ENCODE measurements at regions not wholly inside any gene's neighbourhood (a gene's known extent, or its start where the extent isn't known, plus 50 kb on each side); places are given as distances from the start of the nearest gene placed in this dataset.
"Not testable (repeated sequence)": the region's sequence is repeated elsewhere in the genome, so short reads cannot be mapped to it uniquely, and the experiment has no call there.

DNA sequence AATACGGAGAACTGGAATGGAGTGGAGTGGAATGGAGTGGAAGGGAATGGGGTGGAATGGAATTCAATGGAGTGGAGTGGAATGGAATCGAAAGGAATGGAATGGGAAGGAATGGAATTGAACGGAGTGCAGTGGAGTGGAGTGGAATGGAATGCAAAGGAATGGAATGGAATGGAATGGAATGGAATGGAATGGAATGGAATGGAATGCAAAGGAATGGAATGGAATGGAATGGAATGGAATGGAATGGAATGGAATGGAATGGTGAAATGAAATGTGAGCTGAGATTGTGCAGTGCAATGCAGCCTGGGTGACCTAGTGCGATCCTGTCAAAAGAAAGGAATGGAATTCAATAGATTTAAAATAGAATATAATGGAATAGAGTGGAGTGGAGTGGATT, 357.3 kb upstream of the WSB1 start:
- H3K4me3 ChIP-seq; H3K27me3 ChIP-seq; intact Hi-C loops (cut with DNase I); H3K27ac ChIP-seq; H3K36me3 ChIP-seq; DNase-seq; H3K4me1 ChIP-seq: not testable (repeated sequence)
- 70 to 77% methylated on average over 4 of the region's 4 CpGs for WGBS, 2 donors
- peaks cover 0 to 49% (median 21%) of the 10 kb centered on the region in 3 donors for H3K9me3 ChIP-seq

DNA sequence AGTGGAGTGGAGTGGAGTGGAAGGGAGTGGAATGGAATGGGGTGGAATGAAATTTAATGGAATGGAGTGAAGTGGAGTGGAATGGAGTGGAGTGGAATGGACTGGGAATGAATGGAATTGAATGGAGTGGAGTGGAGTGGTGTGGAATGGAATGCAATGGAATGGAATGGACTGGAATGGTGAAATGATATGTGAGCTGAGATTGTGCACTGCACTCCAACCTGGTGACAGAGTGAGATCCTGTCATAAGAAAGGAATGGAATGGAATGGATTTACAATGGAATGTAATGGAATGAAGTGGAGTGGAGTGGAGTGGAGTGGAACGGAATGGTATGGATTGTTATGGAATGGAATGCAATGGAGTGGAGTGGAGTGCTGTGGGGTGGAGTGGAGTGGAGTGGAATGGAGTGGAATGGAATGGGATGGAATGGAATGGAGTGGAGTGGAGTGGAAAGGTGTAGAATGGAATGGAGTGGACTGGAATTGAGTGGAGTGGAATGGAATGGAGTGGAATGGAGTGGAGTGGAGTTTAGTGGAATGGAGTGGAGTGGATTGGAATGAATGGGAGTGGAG, 356.1 kb upstream of the WSB1 start:
- DNase-seq; H3K36me3 ChIP-seq; H3K27me3 ChIP-seq; H3K4me3 ChIP-seq; H3K4me1 ChIP-seq; intact Hi-C loops (cut with DNase I); H3K27ac ChIP-seq: not testable (repeated sequence)
- H3K9me3 ChIP-seq = peaks cover 0 to 49% (median 21%) of the 10 kb centered on the region in 3 donors
- 16 to 30% methylated on average over 1 of the region's 1 CpG for WGBS, 2 donors

DNA sequence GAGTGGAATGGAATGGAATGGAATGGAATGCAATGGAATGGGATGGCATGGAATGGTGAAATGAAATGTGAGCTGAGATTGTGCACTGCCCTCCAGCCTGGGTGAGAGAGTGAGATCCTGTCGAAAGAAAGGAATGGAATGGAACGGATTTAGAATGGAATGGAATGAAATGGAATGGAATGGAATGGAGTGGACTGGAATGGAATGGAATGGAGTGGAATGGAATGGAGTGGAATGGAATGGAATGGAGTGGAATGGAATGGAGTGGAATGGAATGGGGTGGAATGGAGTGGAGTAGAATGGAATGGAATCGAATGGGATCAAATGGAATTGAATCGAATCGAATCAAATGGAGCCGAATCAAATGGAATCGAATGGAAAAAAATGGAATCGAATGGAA, 354.2 kb upstream of the WSB1 start:
- H3K9me3 ChIP-seq = peaks cover 0 to 49% (median 21%) of the 10 kb centered on the region in 3 donors
- H3K4me1 ChIP-seq; H3K4me3 ChIP-seq; H3K27ac ChIP-seq; H3K27me3 ChIP-seq; H3K36me3 ChIP-seq; intact Hi-C loops (cut with DNase I); DNase-seq: not testable (repeated sequence)
- 80 to 81% methylated on average over 8 of the region's 8 CpGs for WGBS, 2 donors

DNA sequence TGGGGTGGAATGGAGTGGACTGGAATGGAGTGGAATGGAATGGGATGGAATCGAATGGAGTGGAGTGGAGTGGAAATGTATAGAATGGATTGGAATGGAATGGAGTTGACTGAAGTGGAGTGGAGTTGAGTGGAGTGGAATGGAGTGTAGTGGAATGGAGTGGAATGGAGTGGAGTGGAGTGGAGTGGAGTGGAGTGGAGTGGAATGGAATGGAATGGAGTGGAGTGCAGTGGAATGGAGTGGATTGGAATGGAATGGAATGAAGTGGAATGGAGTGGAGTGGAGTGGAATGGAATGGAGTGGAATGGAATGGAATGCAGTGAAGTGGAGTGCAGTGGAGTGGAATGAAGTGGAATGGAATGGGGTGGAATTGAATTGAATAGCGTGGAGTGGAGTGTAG, 353.3 kb upstream of the WSB1 start:
- H3K36me3 ChIP-seq; H3K4me3 ChIP-seq; H3K4me1 ChIP-seq; H3K27ac ChIP-seq; DNase-seq; intact Hi-C loops (cut with DNase I); H3K27me3 ChIP-seq: not testable (repeated sequence)
- whole genome bisulfite sequencing, 2 donors = 38 to 39% methylated on average over 2 of the region's 2 CpGs
- peaks cover 0 to 49% (median 21%) of the 10 kb centered on the region in 3 donors for H3K9me3 ChIP-seq

DNA sequence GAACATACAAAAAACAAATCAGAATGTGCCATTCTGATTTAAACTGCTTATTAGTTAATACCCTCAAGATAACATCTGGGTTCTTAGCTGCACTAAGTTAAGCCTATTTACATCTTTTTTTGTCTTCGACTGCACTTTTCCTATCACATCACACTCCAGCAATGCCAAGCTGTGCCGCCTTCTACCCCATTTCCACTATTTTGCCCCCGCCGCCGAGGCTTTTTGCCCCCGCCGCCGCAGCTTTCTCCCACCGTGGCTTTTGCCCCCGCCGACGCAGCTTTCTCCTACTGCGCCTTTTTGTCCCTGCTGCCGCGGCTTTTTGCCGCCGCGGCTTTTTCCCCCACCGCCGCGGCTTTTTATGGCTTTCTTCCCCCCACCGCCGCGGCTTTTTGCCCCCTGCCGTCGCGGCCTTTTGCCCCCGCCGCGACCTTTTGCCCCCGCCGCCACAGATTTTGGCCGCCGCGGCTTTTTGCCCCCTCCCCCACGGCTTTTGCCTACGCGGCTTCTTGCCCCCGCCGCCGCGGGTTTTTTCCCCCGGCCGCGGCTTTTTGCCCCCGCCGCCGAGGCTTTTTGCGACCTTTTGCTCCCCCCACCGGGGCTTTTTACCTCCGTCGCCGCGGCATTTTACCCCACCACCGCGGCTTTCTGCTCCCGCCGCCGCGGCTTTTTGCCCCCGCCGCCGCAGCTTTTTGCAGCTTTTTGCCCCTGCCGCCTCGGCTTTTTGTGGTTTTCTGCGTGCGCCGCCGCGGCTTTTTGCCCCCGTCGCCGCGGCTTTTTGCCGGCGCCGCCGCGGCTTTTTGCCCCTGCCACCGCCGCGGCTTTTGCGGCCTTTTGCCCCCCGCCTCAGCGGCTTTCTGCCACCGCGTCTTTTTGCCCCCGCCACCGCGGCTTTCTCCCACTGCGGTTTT, 331.4 kb upstream of the WSB1 start:
- TF ChIP-seq POLR2A (IDR thresholded peaks at IDR 0.05) = no peak
- TF ChIP-seq, protein P1, sequence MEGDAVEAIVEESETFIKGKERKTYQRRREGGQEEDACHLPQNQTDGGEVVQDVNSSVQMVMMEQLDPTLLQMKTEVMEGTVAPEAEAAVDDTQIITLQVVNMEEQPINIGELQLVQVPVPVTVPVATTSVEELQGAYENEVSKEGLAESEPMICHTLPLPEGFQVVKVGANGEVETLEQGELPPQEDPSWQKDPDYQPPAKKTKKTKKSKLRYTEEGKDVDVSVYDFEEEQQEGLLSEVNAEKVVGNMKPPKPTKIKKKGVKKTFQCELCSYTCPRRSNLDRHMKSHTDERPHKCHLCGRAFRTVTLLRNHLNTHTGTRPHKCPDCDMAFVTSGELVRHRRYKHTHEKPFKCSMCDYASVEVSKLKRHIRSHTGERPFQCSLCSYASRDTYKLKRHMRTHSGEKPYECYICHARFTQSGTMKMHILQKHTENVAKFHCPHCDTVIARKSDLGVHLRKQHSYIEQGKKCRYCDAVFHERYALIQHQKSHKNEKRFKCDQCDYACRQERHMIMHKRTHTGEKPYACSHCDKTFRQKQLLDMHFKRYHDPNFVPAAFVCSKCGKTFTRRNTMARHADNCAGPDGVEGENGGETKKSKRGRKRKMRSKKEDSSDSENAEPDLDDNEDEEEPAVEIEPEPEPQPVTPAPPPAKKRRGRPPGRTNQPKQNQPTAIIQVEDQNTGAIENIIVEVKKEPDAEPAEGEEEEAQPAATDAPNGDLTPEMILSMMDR (IDR thresholded peaks at IDR 0.05) = no peak
- H3K27me3 ChIP-seq = peaks cover 0 to 26% (median 2%) of the 10 kb centered on the region in 4 donors
- intact Hi-C loops (cut with DNase I) = no loop called here
- 45 to 54% methylated on average over 58 to 83 of the region's 91 CpGs for WGBS, 2 donors
- no peak overlapping the region for H3K4me3 ChIP-seq
- H3K36me3 ChIP-seq = no peaks in the 10 kb centered on the region
- no peaks in the 10 kb centered on the region for H3K4me1 ChIP-seq
- no peak for DNase-seq
- peaks cover 0 to 16% (median 0%) of the 10 kb centered on the region in 3 donors for H3K9me3 ChIP-seq
- no peak overlapping the region for H3K27ac ChIP-seq

DNA sequence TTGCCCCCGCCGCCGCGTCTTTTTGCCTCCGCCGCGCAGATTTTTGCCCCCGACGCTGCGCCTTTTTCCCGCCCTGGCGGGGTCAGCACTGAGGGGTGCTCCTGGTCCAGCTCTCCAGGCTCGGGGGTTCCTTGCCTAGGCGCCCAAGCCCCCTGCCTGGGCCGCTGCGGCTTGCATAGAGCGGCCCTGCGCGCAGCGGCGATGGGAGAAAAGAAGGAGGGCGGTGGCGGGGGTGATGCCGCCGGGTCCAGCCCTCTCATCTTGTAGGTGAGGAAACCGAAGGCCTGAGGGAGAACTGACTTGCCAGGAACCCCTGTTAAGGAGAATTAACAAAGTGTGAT, 330.8 kb upstream of the WSB1 start:
- Histone ChIP-seq H3K4me3 (no peak overlapping the region), H3K27ac (no peak overlapping the region), H3K36me3 (no peaks in the 10 kb centered on the region), H3K4me1 (no peaks in the 10 kb centered on the region), H3K9me3 (peaks cover 0 to 16% (median 0%) of the 10 kb centered on the region in 3 donors), H3K27me3 (peaks cover 0 to 26% (median 2%) of the 10 kb centered on the region in 4 donors)
- TF ChIP-seq, protein P1 (IDR thresholded peaks at IDR 0.05) = no peak
- TF ChIP-seq POLR2A (IDR thresholded peaks at IDR 0.05) = no peak
- WGBS, 2 donors = 44 to 78% methylated on average over 9 to 16 of the region's 26 CpGs
- intact Hi-C loops (cut with DNase I) = no loop called here
- no peak for DNase-seq

DNA sequence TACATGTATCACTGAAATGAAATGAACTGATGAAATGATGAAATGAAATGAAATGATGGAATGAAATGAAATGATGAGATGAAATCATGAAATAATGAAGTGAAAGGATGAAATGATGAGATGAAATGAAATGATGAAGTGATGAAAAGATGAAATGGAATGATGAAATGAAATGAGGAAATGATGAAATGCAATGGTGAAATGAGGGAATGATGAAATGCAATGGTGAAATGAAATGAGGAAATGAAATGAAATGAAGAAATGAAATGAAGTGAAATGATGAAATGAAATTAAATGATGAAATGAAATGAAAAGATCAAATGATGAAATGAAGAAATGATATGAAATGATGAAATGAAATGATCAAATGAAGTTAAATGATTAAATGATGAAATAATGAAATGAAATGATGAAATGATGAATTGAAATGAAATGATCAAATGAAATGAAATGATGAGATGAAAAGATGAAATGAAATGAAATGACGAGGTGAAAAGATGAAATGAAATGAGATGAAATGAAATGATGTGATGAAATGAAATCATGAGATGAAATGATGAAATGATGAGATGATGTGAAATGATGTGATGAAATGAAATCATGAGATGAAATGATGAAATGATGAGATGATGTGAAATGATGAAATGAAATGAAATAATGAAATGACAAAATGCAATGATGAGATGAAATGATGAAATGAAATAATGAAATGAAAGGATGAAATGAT, 327.9 kb upstream of the WSB1 start:
- Histone ChIP-seq H3K9me3 (peaks cover 0 to 16% (median 0%) of the 10 kb centered on the region in 3 donors), H3K27me3 (peaks cover 0 to 26% (median 2%) of the 10 kb centered on the region in 4 donors)
- H3K4me1 ChIP-seq; H3K36me3 ChIP-seq; intact Hi-C loops (cut with DNase I); H3K27ac ChIP-seq; DNase-seq; H3K4me3 ChIP-seq: not testable (repeated sequence)
- WGBS, 2 donors = 56 to 57% methylated on average over 1 of the region's 1 CpG

DNA sequence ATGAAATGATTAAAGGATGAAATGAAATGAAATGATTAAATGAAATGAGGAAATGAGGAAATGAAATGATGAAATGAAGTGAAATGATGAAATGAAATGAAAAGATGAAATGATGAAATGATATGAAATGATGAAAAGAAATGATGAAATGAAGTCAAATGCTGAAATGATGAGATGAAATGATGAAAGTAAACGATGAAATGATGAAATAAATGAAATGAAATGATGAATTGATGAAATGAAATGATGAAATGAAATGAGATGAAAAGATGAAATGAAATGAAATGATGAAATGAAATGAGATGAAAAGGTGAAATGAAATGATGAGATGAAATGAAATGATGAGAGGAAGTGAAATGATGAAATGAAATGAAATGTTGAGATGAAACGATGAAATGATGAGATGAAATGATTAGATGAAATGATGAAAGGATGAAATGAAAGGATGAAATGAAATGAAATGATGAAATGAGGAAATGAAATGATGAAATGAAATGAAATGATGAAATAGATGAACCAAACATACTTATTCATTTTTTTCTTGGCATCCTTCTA, 327.2 kb upstream of the WSB1 start:
- H3K4me1 ChIP-seq; DNase-seq; H3K36me3 ChIP-seq; intact Hi-C loops (cut with DNase I); H3K27ac ChIP-seq; H3K4me3 ChIP-seq: not testable (repeated sequence)
- 46 to 48% methylated on average over 2 of the region's 2 CpGs for WGBS, 2 donors
- peaks cover 0 to 23% (median 2%) of the 10 kb centered on the region in 4 donors for H3K27me3 ChIP-seq
- peaks cover 0 to 16% (median 0%) of the 10 kb centered on the region in 3 donors for H3K9me3 ChIP-seq

DNA sequence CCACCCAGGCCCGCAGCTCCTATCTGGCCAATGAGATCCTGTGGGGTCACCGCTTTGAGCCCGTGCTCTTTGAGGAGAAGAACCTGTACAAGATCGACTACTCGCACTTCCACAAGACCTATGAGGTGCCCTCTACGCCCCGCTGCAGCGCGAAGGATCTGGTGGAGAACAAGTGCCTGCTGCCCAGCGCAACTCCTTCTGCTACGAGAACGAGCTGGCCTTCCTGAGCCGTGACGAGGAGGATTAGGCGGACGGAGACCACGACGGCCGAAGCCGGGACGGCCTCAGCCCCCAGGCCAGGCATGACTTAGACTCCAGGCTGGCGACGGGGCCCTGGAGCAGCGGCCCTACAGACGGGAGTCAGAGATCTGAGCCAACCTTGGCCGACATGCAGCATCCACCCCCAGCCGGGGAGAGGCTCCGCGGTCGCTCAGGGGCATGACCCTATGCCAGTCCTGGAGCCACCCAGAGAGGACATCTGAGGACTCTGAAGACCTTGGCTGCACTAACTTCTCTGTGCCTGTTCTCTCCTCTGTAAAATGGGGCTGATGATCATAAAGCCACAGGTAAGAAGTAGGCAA, 312.0 kb upstream of the WSB1 start:
- H3K4me3 ChIP-seq = not testable (repeated sequence)

DNA sequence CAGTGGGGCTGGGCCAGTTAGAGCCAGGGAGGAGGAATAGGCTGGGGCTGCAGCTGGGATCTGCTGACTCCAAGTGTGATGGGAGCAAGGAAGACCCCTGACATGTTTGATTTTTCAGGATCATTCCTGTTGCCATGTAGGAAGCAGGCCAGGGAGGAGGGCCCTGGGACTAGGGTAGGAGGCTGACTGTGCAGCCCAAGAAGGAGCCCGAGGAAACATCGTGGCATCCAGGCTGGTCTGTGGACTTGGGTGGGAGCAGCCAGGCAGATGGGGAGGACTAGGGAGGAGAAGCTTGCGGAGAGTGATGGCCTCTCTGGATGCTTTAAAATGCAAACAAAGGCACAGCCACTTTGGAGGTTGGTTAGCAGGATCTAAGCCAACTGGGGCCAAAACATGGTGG, 311.4 kb upstream of the WSB1 start:
- H3K36me3 ChIP-seq; H3K27me3 ChIP-seq; DNase-seq; H3K27ac ChIP-seq; H3K9me3 ChIP-seq; H3K4me1 ChIP-seq; H3K4me3 ChIP-seq; intact Hi-C loops (cut with DNase I): not testable (repeated sequence)
- 76 to 82% methylated on average over 3 of the region's 3 CpGs for WGBS, 2 donors

More for the DNA sequence above, 312.0 kb upstream of the WSB1 start:
- intact Hi-C loops (cut with DNase I); H3K9me3 ChIP-seq; H3K4me1 ChIP-seq; H3K36me3 ChIP-seq; H3K27me3 ChIP-seq; DNase-seq; H3K27ac ChIP-seq: not testable (repeated sequence)
- 91 to 96% methylated on average over 4 to 12 of the region's 30 CpGs for WGBS, 2 donors
